Ovary (tissue), 7 donors: ENCODE measurements at regions not wholly inside any gene's neighbourhood (a gene's known extent, or its start where the extent isn't known, plus 50 kb on each side); places are given as distances from the start of the nearest gene placed in this dataset.

Experiments
- DNase-seq, 5 donors: peaks; one replicate each; pipeline ENCODE4 v3.0.0-alpha.2; 2019 to 2020
- H3K27ac ChIP-seq, 2 donors: fragments of 200-600 bp; one replicate each; pipeline versions ENCODE4 v1.5.1 to v1.8.0; 2019 to 2022
- H3K27me3 ChIP-seq: fragments of 200-600 bp; one replicate; pipeline ENCODE4 v1.8.0; 2022
- H3K36me3 ChIP-seq: fragments of 200-600 bp; sonication (generic); one replicate; pipeline ENCODE4 v1.5.1; 2019
- H3K4me1 ChIP-seq: one replicate; pipeline ENCODE4 v1.8.1; 2013; ENCODE audit warnings: mild to moderate bottlenecking, moderate library complexity; ENCODE audit not compliant: insufficient read depth
- H3K4me3 ChIP-seq: fragments of 200-600 bp; sonication (generic); one replicate; pipeline ENCODE4 v1.5.1; 2017
- H3K9me3 ChIP-seq, 2 donors: fragments of 200-600 bp in 1 of 2; sonication (generic) in 1 of 2; one replicate each; pipeline versions ENCODE4 v1.5.1 to v1.8.1; 2013 to 2019; ENCODE audit warnings: mild to moderate bottlenecking in 1 of 2, moderate library complexity in 1 of 2
- EP300 ChIP-seq: sonication (generic); formaldehyde crosslinking; IDR thresholded peaks from one replicate; pipeline ENCODE4 v1.6.1; 2017; ENCODE audit warnings: antibody characterized with exemption
- POLR2A ChIP-seq: fragments of 450-650 bp; IDR thresholded peaks from one replicate; pipeline ENCODE4 v1.6.1; 2017; ENCODE audit warnings: antibody characterized with exemption, mild to moderate bottlenecking, moderate library complexity
- WGBS, 3 donors: extraction: QIAGEN DNeasy Blood & Tissue Kit in 1 of 3; methylation state at CpG; one replicate each; pipeline versions ENCODE4 v1.1.5 to v1.1.7; 2013 to 2017; 5-methylcytosine and 5-hydroxymethylcytosine counted together
- intact Hi-C, 4 donors: fragments of 100-400 bp; cut with DNase I; formaldehyde crosslinking; loops; one replicate each; pipeline versions ENCODE4 v1.11.0 to v1.15.1; 2022 to 2023
- TF ChIP-seq, protein P1 (sequence below), 3 donors: fragments of 450-650 bp in 2 of 3; fragments of 200-600 bp in 1 of 3; IDR thresholded peaks; one replicate each; pipeline versions ENCODE4 v1.5.1 to v1.8.0; 2016 to 2022; ENCODE audit warnings: antibody characterized with exemption in 3 of 3, mild to moderate bottlenecking in 1 of 3
- donor health status: DM: no; HTN: no; CAD: no; lungs with moderate emphysema.
- donor health status: DM: no; HTN: no; CAD: no.
- donor health status: Bipolar disorder and iron deficiency.
- donor health status: DM: no; HTN: no; CAD: no.
- donor health status: DM: yes; HTN: yes; CAD: no.

DNA sequence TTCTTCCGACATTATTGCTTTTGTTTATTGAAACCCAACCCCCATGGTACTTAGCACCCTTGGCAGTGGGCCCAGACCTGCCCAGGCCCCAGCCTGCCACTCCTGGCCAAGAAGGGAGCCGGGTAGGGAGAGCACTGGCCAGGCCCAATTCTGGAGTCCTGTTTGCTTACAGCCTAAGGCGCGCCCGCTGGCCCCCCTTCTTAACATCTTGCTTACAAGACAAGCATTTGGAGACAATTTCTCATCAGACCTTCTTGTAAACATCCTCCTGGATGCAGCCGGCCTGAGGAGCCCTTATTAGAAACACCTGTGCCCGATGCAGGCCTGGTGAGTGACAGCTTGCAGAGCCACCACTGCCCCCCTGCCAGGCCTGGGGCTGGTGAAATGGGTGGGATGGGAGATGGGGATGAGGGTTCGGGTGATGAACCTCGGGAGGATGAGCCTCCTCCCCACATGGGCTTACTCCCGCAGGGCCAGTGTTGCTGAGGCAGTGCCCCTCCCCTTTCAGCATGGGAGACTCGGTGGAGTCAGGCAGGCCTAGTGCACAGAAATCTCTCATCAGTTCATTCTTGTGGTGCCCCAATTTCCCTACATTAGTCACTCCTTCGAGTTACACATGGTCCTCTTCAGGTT, 217.5 kb downstream of the CYP26B1 start:
- intact Hi-C loops: no loop called here
- 60 to 71% (median 71%) methylated on average over 10 to 12 of the region's 12 CpGs for WGBS, 3 donors
- TF ChIP-seq EP300: no peak
- TF ChIP-seq POLR2A: no peak
- no peak for DNase-seq
- no peak overlapping the region for H3K4me3 ChIP-seq
- H3K27me3 ChIP-seq: no peaks in the 10 kb centered on the region
- no peaks in the 10 kb centered on the region for H3K36me3 ChIP-seq
- H3K27ac ChIP-seq: no peak overlapping the region
- no peaks in the 10 kb centered on the region for H3K9me3 ChIP-seq
- no peaks in the 10 kb centered on the region for H3K4me1 ChIP-seq

- no peaks in the 10 kb centered on the region for H3K4me1 ChIP-seq
- H3K4me3 ChIP-seq: no peak overlapping the region
- H3K27ac ChIP-seq: no peak overlapping the region
- no peak for DNase-seq
- no peaks in the 10 kb centered on the region for H3K36me3 ChIP-seq
- intact Hi-C loops: loop anchor here in 3 of 4 donors (10.0 kb wide), 3 partner anchors 645 to 815 kb away; no protein-coding TSS in a partner anchor
- no peaks in the 10 kb centered on the region for H3K9me3 ChIP-seq
- TF ChIP-seq EP300: no peak
- TF ChIP-seq, protein P1, sequence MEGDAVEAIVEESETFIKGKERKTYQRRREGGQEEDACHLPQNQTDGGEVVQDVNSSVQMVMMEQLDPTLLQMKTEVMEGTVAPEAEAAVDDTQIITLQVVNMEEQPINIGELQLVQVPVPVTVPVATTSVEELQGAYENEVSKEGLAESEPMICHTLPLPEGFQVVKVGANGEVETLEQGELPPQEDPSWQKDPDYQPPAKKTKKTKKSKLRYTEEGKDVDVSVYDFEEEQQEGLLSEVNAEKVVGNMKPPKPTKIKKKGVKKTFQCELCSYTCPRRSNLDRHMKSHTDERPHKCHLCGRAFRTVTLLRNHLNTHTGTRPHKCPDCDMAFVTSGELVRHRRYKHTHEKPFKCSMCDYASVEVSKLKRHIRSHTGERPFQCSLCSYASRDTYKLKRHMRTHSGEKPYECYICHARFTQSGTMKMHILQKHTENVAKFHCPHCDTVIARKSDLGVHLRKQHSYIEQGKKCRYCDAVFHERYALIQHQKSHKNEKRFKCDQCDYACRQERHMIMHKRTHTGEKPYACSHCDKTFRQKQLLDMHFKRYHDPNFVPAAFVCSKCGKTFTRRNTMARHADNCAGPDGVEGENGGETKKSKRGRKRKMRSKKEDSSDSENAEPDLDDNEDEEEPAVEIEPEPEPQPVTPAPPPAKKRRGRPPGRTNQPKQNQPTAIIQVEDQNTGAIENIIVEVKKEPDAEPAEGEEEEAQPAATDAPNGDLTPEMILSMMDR (IDR thresholded peaks at IDR 0.05): no peak
- TF ChIP-seq POLR2A: no peak
- 69 to 89% (median 73%) methylated on average over 2 of the region's 2 CpGs for WGBS, 3 donors
- H3K27me3 ChIP-seq: no peaks in the 10 kb centered on the region
These were observed 218.2 kb downstream of the CYP26B1 start for GRCh38 chr2:71929482-71929772.

DNA sequence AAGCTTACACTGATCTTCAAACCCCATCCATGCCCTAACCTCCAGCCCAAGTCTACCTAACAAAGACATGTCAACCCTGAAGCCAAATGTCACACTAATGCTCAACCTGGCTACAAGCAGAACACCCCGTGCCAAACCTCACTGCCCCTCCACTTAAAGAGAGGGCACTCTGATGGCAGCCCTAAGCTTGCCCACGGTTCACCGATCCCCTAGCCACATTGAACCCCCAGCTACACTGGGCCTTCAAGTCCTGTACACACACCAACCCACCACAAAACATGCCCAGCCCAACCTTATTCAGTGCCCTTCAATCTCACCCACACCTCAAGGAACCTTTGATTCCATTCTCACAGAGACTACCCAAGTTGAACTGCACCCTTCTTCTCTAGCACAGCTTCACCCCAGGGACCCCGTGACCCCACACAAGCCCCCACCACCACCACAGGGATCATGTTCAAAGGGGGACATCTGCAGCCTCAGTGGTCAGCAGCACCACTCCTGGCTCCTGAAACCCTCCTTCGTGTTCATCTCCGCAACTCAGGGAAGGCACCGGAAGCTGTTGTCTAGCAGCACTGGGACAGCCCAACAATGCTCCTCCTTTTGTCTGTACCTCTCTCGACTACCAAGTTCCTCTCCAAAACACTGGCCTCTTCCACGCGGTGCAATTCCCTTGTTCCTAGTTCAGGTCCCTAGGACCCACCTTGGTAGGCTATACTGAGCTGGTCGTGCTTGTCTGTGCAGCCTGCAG, 218.8 kb downstream of the CYP26B1 start:
- no peak for DNase-seq
- Histone ChIP-seq H3K36me3 (no peaks in the 10 kb centered on the region), H3K9me3 (no peaks in the 10 kb centered on the region), H3K27me3 (no peaks in the 10 kb centered on the region), H3K4me1 (no peaks in the 10 kb centered on the region), H3K27ac (no peak overlapping the region), H3K4me3 (no peak overlapping the region)
- intact Hi-C loops: loop anchor here in 3 of 4 donors (10.0 kb wide), 3 partner anchors 646 to 816 kb away; no protein-coding TSS in a partner anchor
- TF ChIP-seq POLR2A: no peak
- TF ChIP-seq EP300: no peak
- WGBS, 3 donors: 93 to 95% (median 94%) methylated on average over 11 of the region's 11 CpGs

DNA sequence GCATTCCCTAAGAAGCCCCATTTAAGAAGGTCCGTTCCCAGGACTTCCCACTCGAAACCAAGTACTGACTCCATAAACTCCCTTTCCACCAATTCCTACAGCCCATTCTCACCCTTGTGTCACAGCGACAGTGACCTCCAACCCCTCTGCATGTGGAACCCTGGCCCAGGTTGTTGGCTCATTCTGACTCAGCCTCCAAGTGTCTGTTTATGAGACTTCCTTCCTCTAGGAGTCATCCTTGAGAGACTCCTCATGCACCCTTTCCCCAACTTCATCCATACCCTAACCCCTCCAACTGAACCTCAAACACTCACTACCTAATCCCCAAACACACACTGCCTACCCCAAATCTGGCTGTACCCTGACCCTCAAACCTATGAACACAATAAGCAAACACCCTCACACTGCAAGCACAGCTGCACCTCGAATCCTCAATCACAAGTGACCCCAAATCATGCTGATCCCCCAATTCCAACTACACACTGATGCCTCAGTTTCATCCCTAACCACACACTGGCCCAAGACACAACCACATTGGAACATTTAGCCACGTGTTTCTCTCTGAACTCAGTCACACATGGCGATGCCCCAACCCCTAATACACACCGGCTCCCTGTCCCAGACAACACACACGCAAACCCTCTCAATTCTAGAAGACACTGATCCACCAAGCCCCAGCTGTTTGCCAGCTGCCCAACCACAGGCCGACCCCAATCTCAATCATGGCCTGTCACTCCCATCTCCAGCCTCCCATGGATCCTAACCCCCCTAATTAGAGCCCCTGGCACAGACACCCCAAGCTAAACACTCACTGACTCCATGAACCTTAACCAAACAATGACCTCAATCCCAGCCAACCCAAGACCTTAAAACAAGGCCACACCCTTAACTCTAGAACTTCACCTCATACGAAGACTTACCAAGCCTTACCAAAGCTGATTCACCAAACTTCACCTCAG, 219.6 kb downstream of the CYP26B1 start:
- H3K9me3 ChIP-seq: no peaks in the 10 kb centered on the region
- H3K4me1 ChIP-seq: no peaks in the 10 kb centered on the region
- no peak overlapping the region for H3K27ac ChIP-seq
- DNase-seq: no peak
- no peaks in the 10 kb centered on the region for H3K27me3 ChIP-seq
- no peak overlapping the region for H3K4me3 ChIP-seq
- intact Hi-C loops: loop anchor here in 3 of 4 donors (10.0 kb wide), 3 partner anchors 647 to 817 kb away; no protein-coding TSS in a partner anchor
- 93 to 96% (median 96%) methylated on average over 10 of the region's 10 CpGs for WGBS, 3 donors
- H3K36me3 ChIP-seq: no peaks in the 10 kb centered on the region
- TF ChIP-seq POLR2A (no peak), EP300 (no peak)
- TF ChIP-seq, protein P1 (IDR thresholded peaks at IDR 0.05): no peak
